ENCODE measurements at regions not wholly inside any gene's neighbourhood (a gene's known extent, or its start where the extent isn't known, plus 50 kb on each side); places are given as distances from the start of the nearest gene placed in this dataset.
"Not testable (repeated sequence)": the region's sequence is repeated elsewhere in the genome, so short reads cannot be mapped to it uniquely, and the experiment has no call there.

DNA sequence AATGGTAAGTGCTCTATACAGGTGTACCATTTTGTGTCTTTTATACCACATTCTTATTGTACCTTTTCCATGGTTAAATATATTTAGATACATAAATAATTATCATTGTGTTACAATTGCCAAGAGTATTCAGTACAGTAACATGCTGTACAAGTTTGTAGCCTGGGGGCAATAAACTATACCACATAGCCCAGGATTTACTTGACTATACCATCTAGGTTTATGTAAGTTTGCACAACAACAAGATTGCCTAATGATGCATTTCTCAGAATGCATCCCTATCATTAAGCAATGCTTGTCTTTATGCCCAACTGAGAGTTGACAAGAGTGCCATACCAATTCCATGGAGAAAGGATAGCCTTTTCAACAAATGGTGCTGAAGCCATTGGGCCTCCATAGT, 136.7 kb upstream of the PJA2 start:
- H3K4me3 ChIP-seq (replicated peaks; ENCODE audit: low read depth, low read length), result no peak overlapping the region
- no peak for DNase-seq (ENCODE audit: extremely low read depth, low read depth)
- TF ChIP-seq, protein P1, sequence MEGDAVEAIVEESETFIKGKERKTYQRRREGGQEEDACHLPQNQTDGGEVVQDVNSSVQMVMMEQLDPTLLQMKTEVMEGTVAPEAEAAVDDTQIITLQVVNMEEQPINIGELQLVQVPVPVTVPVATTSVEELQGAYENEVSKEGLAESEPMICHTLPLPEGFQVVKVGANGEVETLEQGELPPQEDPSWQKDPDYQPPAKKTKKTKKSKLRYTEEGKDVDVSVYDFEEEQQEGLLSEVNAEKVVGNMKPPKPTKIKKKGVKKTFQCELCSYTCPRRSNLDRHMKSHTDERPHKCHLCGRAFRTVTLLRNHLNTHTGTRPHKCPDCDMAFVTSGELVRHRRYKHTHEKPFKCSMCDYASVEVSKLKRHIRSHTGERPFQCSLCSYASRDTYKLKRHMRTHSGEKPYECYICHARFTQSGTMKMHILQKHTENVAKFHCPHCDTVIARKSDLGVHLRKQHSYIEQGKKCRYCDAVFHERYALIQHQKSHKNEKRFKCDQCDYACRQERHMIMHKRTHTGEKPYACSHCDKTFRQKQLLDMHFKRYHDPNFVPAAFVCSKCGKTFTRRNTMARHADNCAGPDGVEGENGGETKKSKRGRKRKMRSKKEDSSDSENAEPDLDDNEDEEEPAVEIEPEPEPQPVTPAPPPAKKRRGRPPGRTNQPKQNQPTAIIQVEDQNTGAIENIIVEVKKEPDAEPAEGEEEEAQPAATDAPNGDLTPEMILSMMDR (IDR thresholded peaks at IDR 0.05; ENCODE audit: low read depth, low read length, missing control alignments), result no peak

DNA sequence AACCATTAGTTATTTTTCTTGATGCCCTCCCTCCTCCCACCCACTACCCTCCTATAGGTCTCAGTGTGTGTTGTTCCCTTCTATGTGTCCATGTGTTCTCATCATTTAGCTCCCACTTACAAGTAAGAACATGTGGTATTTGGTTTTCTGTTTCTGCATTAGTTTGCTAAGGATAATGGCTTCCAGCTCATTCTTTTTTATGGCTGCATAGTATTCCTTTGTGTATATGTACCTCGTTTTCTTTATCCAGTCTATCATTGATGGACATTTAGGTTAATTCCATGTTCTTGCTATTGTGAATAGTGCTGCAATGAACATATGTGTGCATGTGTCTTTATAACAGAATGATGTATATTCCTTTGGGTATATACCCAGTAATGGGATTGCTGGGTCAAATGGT, 135.1 kb upstream of the PJA2 start:
- not testable (repeated sequence) for DNase-seq (ENCODE audit: extremely low read depth, low read depth); H3K4me3 ChIP-seq (replicated peaks; ENCODE audit: low read depth, low read length)

- not testable (repeated sequence) for DNase-seq (ENCODE audit: extremely low read depth, low read depth); H3K4me3 ChIP-seq (replicated peaks; ENCODE audit: low read depth, low read length)
These were observed 128.9 kb upstream of the PJA2 start for GRCh38 chr5:109538692-109539091.

DNA sequence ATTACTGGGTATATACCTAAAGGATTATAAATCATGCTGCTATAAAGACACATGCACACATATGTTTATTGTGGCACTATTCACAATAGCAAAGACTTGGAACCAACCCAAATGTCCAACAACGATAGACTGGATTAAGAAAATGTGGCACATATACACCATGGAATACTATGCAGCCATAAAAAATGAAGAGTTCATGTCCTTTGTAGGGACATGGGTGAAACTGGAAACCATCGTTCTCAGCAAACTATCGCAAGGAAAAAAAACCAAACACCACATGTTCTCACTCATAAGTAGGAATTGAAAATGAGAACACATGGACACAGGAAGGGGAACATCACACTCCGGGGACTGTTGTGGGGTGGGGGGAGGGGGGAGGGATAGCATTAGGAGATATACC, 125.3 kb upstream of the PJA2 start:
- H3K4me3 ChIP-seq (replicated peaks; ENCODE audit: low read depth, low read length); DNase-seq (ENCODE audit: extremely low read depth, low read depth): not testable (repeated sequence)

DNA sequence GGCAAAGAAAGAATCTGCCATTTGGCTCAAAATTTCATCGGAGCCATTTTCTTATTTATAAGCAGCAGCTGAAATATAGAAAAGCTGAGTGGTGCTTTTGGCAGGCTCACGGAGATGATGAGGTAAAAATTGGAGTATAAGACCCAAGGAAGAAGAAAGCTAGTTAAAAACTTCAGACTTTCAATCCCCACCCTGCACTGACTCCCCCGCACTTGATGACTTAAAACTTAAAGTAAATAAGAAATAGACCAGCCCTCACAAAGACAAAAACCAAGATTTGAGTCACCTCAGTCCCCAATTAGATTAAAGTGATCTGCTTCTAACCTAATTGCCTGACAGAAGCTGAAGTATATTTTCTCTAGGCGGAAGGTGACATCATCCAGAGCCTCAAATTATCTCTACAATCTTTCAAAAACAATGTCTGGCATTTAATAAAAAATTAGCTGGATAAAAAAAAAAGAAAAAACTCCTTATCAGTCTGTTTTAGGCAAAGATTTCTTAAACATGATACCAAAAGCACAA, 124.0 kb upstream of the PJA2 start:
- TF ChIP-seq, protein P1 (IDR thresholded peaks at IDR 0.05; ENCODE audit: low read depth, low read length, missing control alignments), result no peak
- no peak overlapping the region for H3K4me3 ChIP-seq (replicated peaks; ENCODE audit: low read depth, low read length)
- DNase-seq (ENCODE audit: extremely low read depth, low read depth), result no peak

DNA sequence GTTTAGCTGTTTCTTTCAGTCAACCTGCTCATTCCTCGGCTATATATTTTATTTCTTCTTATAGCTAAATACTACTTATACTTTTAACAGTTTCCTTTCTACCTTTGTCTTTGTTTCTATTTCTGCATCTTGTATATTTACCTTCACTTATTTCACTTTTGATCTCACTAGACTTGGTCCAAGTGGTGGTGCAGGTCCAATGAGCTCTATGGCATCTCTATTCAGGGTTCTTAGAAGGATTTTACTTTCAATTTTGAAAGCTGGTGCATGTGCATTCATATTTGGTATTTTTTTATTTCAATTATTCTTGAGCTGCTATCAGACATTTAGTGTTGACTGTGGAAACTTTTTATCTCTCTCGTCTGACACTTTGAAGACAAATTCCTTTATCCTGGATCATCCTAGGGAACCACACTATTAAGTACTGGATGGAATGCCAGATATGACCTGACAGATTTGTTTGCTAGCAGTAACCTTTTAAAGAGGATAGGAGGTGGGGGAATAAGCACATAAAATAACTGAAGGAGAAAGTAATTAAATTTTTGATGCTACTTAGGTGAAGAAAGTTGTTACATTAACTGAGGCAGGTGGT, 123.1 kb upstream of the PJA2 start:
- H3K4me3 ChIP-seq (replicated peaks; ENCODE audit: low read depth, low read length), result no peak overlapping the region
- TF ChIP-seq, protein P1 (IDR thresholded peaks at IDR 0.05; ENCODE audit: low read depth, low read length, missing control alignments), result no peak
- no peak for DNase-seq (ENCODE audit: extremely low read depth, low read depth)

DNA sequence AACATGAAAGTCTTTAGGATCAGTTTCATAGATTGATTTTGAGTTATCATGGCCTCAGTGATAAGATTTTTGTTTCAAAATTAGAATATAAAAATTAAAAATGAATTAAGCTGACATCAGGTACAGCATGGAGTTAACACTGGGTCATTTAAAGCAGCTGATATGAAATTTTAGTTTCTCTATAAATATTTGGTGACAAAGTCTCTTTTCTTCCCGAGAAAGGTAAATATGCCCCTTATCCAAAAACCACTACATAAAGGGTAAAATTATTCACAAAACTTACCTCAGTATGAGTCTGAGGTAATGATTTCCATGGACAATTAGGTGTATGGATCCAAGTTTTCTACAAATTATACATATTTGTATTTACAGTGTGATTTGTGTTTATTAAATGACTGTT, 121.5 kb upstream of the PJA2 start:
- TF ChIP-seq, protein P1 (IDR thresholded peaks at IDR 0.05; ENCODE audit: low read depth, low read length, missing control alignments), result no peak
- DNase-seq (ENCODE audit: extremely low read depth, low read depth), result no peak
- H3K4me3 ChIP-seq (replicated peaks; ENCODE audit: low read depth, low read length), result no peak overlapping the region

DNA sequence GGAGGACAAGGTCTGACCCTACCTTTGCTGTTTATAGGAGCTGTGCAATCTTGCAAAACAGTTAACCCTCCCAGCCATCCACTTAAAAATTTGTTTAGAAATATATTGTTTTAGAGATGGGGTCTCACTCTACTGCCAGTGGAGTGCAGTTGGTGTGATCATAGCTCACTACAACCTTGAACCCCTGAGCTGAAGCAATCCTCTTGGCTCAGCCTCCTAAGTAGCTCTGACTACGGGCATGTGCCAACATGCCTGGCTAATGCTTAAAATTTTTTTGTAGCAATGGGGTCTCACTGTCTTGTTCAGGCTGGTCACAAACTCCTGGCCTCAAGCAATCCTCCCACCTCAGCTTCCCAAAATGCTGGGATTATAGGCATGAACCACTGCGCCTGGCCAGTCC, 120.2 kb upstream of the PJA2 start:
- no peak overlapping the region for H3K4me3 ChIP-seq (replicated peaks; ENCODE audit: low read depth, low read length)
- DNase-seq (ENCODE audit: extremely low read depth, low read depth), result no peak
- TF ChIP-seq, protein P1 (IDR thresholded peaks at IDR 0.05; ENCODE audit: low read depth, low read length, missing control alignments), result no peak

Data from HFF-Myc (cell line).